D721Med (cell line): ENCODE measurements at regions not wholly inside any gene's neighbourhood (a gene's known extent, or its start where the extent isn't known, plus 50 kb on each side); places are given as distances from the start of the nearest gene placed in this dataset.

Experiments used
- DNase-seq: peaks from one replicate; pipeline ENCODE4 v3.0.0; 2011; ENCODE audit warnings: low spot score; ENCODE audit not compliant: insufficient read length
- FAIRE-seq: peaks from 2 replicates; lab custom pipeline; 2011; peaks lifted over from hg19 to GRCh38; lab: Jason Lieb, UNC
- TF ChIP-seq, protein P1 (sequence below): IDR thresholded peaks from 2 replicates; pipeline ENCODE4 v1.5.1; 2012; ENCODE audit warnings: mild to moderate bottlenecking, control low read depth; ENCODE audit not compliant: insufficient read depth; ENCODE audit errors: missing control alignments

DNA sequence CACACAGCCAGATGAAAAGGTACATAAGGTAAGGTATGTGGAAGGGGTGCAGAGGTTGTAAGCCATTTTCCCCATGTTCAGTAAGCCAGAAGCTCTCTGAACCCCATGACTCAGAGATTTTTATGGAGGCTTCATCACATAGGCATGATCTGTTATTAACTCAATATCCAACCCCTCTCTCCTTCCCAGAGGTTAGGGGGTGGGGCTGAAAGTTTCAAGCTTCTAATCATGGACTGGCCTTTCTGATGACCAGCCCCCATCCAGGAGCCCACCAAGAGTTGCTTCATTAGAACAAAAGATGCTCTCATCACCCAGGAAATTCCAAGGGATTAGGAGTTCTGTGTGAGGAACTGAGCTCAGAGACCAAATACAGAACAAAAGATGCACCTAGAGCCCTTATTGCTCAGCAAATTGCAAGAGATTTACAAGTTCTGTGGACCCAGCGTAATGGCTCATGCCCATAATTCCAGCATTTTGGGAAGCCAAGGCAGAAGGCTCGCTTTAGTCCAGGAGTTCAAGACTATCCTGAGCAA is 103.2 kb upstream of the DAAM1 start:
- DNase-seq: no peak
- TF ChIP-seq, protein P1, sequence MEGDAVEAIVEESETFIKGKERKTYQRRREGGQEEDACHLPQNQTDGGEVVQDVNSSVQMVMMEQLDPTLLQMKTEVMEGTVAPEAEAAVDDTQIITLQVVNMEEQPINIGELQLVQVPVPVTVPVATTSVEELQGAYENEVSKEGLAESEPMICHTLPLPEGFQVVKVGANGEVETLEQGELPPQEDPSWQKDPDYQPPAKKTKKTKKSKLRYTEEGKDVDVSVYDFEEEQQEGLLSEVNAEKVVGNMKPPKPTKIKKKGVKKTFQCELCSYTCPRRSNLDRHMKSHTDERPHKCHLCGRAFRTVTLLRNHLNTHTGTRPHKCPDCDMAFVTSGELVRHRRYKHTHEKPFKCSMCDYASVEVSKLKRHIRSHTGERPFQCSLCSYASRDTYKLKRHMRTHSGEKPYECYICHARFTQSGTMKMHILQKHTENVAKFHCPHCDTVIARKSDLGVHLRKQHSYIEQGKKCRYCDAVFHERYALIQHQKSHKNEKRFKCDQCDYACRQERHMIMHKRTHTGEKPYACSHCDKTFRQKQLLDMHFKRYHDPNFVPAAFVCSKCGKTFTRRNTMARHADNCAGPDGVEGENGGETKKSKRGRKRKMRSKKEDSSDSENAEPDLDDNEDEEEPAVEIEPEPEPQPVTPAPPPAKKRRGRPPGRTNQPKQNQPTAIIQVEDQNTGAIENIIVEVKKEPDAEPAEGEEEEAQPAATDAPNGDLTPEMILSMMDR: no peak
- no peak for FAIRE-seq

GRCh38 chr14:59086241-59086882 is 102.1 kb upstream of the DAAM1 start:
- DNase-seq (no peak), FAIRE-seq (no peak)

DNA sequence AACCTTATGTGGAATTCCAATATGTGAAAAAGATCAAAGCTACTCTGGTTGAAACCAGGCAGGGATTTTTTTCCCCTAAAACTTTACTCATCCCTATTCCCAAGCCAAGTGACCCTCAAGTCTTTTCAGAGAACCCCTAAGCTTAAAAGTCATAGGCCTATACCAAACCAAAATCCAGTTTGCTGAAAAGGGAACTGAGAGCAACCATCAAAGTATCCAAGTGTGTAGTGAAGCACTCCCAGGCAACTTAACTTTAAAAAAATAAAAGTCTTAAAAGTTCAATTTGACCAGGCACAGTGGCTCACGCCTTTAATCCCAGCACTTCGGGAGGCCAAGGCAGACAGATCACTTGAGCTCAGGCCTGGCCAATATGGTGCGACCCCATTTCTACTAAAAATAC is 101.2 kb upstream of the DAAM1 start:
- no peak for FAIRE-seq
- DNase-seq: no peak
- TF ChIP-seq, protein P1: no peak

More at GRCh38 chr14:59086241-59086882, 102.1 kb upstream of the DAAM1 start:
- TF ChIP-seq, protein P1: no peak

- FAIRE-seq (no peak), DNase-seq (no peak)
- TF ChIP-seq, protein P1: no peak
These were observed 100.8 kb upstream of the DAAM1 start for GRCh38 chr14:59087711-59088110.

- FAIRE-seq (no peak), DNase-seq (no peak)
- TF ChIP-seq, protein P1: no peak
These were observed 97.9 kb upstream of the DAAM1 start for GRCh38 chr14:59090572-59090971.

- DNase-seq: no peak
- TF ChIP-seq, protein P1: no peak
- no peak for FAIRE-seq
These were observed 97.1 kb upstream of the DAAM1 start for GRCh38 chr14:59091404-59091803.

DNA sequence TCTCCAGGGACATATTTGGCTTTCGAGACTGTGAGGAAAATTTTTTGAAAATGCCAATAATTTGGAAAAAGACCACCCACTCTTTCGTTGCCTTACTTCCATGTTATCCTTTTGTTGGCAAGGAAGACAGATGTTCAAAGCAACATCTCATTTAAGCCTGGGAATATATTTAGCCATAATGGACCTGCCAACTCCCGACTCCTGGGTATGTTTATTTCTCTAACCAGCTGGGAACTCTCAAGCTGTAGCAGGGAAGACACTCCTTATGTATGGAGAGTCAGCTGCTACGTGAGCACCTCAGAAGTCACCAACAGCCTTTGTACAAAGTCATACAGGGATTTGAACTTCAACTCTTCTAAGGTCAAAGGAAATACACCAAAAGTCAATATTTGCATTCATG is 96.5 kb upstream of the DAAM1 start:
- FAIRE-seq (no peak), DNase-seq (no peak)
- TF ChIP-seq, protein P1: no peak
